GM12878 (cell line): ENCODE measurements at regions not wholly inside any gene's neighbourhood (a gene's known extent, or its start where the extent isn't known, plus 50 kb on each side); places are given as distances from the start of the nearest gene placed in this dataset.

Experiments
- ATAC-seq: fragments of 200-7000 bp; cut with Tn5 transposase; 3 replicates; pipeline ENCODE4 v1.9.1; 2020; ENCODE audit warnings: mild to moderate bottlenecking, moderate library complexity
- BruUV-seq: library from RNA; stranded (reverse); fragments of 400-500 nt; replicated peaks from 2 replicates; lab custom pipeline; 2021; lab: Mats Ljungman, UMichigan
- CTCF ChIA-PET: fragments of 300-600 bp; sonication (Branson Sonifier 250); formaldehyde crosslinking; extraction: SDS; loops from one replicate; lab custom pipeline; 2021; ENCODE audit warnings: inconsistent platforms; lab: Yijun Ruan, JAX
- POLR2A ChIA-PET: fragments of 350-600 bp; formaldehyde crosslinking; extraction: SDS; loops from one replicate; lab custom pipeline; 2021; ENCODE audit warnings: inconsistent platforms; lab: Charles Lee
- RAD21 ChIA-PET: fragments of 300-600 bp; sonication (Branson Sonifier 250); formaldehyde crosslinking; loops from one replicate; lab custom pipeline; 2023; ENCODE audit warnings: antibody characterized with exemption; ENCODE audit not compliant: unreplicated experiment; lab: Charles Lee
- SMC1A ChIA-PET: fragments of 300-600 bp; sonication (Branson Sonifier 250); formaldehyde crosslinking; loops from one replicate; lab custom pipeline; 2023; ENCODE audit not compliant: unreplicated experiment, uncharacterized antibody; lab: Charles Lee
- DNase-seq: peaks from one replicate; pipeline ENCODE4 v3.0.0-alpha.2; 2011; ENCODE audit warnings: low read depth, low spot score
- FAIRE-seq: peaks from 3 replicates; lab custom pipeline; 2011; peaks lifted over from hg19 to GRCh38; lab: Jason Lieb, UNC
- H2AFZ ChIP-seq: 2 replicates; pipeline ENCODE4 v1.6.0; 2011; ENCODE audit warnings: low read depth, low read length, control low read depth; ENCODE audit not compliant: control insufficient read depth
- H3K27ac ChIP-seq: 2 replicates; pipeline ENCODE4 v1.5.1; 2011; ENCODE audit warnings: control low read depth; ENCODE audit not compliant: control insufficient read depth, insufficient read depth
- H3K27me3 ChIP-seq, 2 experiments: replicated peaks in 1 of 2; 2 replicates each; pipeline versions ENCODE4 v1.6.0 to v1.6.1; 2011; ENCODE audit warnings: low read length in 1 of 2; ENCODE audit not compliant: control insufficient read depth in 2 of 2, insufficient read depth in 2 of 2
- H3K36me3 ChIP-seq, 2 experiments: 2 replicates each; pipeline ENCODE4 v1.5.1; 2011; ENCODE audit warnings: low read length in 1 of 2; ENCODE audit not compliant: control insufficient read depth in 2 of 2, insufficient read depth in 2 of 2
- H3K4me1 ChIP-seq: 2 replicates; pipeline ENCODE4 v1.6.1; 2011; ENCODE audit warnings: mild to moderate bottlenecking, low read length, moderate library complexity, mixed read lengths; ENCODE audit not compliant: control insufficient read depth, insufficient read depth
- H3K4me2 ChIP-seq: 2 replicates; pipeline ENCODE4 v1.6.0; 2011; ENCODE audit warnings: control low read depth; ENCODE audit not compliant: control insufficient read depth, insufficient read depth
- H3K4me3 ChIP-seq: fragments of 200-600 bp; sonication (generic); 2 replicates; pipeline ENCODE4 v1.5.1; 2016
- H3K79me2 ChIP-seq: 2 replicates; pipeline ENCODE4 v1.6.0; 2011; ENCODE audit warnings: low read length; ENCODE audit not compliant: control insufficient read depth, insufficient read depth
- H3K9ac ChIP-seq: 2 replicates; pipeline ENCODE4 v1.8.0; 2011; ENCODE audit warnings: low read length, control low read depth, mixed read lengths; ENCODE audit not compliant: control insufficient read depth, insufficient read depth
- H3K9me3 ChIP-seq: replicated peaks from 3 replicates; pipeline ENCODE4 v1.5.1; 2011; ENCODE audit warnings: mild to moderate bottlenecking, low read length; ENCODE audit not compliant: control insufficient read depth, insufficient read depth
- H4K20me1 ChIP-seq: 2 replicates; pipeline ENCODE4 v1.6.0; 2011; ENCODE audit not compliant: control insufficient read depth, insufficient read depth
- MEF2B ChIP-seq: fragments of 450-650 bp; IDR thresholded peaks from 2 replicates; pipeline ENCODE4 v1.6.1; 2018; ENCODE audit warnings: mild to moderate bottlenecking, moderate library complexity; ENCODE audit not compliant: partially characterized antibody, poor library complexity, severe bottlenecking
- SPI1 ChIP-seq: IDR thresholded peaks from 2 replicates; pipeline ENCODE4 v1.6.1; 2011; ENCODE audit warnings: low read depth, mild to moderate bottlenecking, low read length, moderate library complexity, borderline replicate concordance; ENCODE audit not compliant: insufficient read depth
- SUZ12 ChIP-seq: fragments of 200-600 bp; sonication (generic); IDR thresholded peaks from one replicate; pipeline ENCODE4 v1.6.1; 2018; ENCODE audit warnings: antibody characterized with exemption, mild to moderate bottlenecking; ENCODE audit not compliant: unreplicated experiment
- USF1 ChIP-seq: IDR thresholded peaks from 2 replicates; pipeline ENCODE4 v1.6.1; 2011; ENCODE audit warnings: borderline replicate concordance, low read depth, mild to moderate bottlenecking, moderate library complexity, mixed read lengths, low read length; ENCODE audit not compliant: insufficient read depth; ENCODE audit errors: extremely low read length
- WGBS: methylation state at CpG from one replicate; pipeline ENCODE4 v1.1.6; 2016; ENCODE audit warnings: low lambda C conversion rate; ENCODE audit not compliant: insufficient replicate concordance, insufficient coverage; ENCODE audit errors: missing lambda C conversion rate; 5-methylcytosine and 5-hydroxymethylcytosine counted together
- in situ Hi-C: fragments of 300-500 bp; cut with MboI; formaldehyde crosslinking; loops from 9 replicates; pipeline ENCODE4 v1.14.3; 2018; ENCODE audit warnings: mixed read lengths
- intact Hi-C: fragments of 100-400 bp; cut with micrococcal nuclease; formaldehyde crosslinking; loops from one replicate; pipeline ENCODE4 v1.14.2; 2022; ENCODE audit not compliant: unreplicated experiment

- Histone ChIP-seq H4K20me1 (no peaks in the 10 kb centered on the region), H3K79me2 (no peaks in the 10 kb centered on the region), H3K9me3 (no peaks in the 10 kb centered on the region), H3K4me1 (no peaks in the 10 kb centered on the region), H3K36me3 (no peaks in the 10 kb centered on the region), H2AFZ (no peak overlapping the region), H3K27ac (no peak overlapping the region), H3K9ac (no peak overlapping the region), H3K27me3 (no peaks in the 10 kb centered on the region), H3K4me3 (no peak overlapping the region), H3K4me2 (no peak overlapping the region)
- in situ Hi-C loops (no loop called here), intact Hi-C loops (no loop called here)
- SMC1A ChIA-PET = no interaction called here
- FAIRE-seq (no peak), ATAC-seq (peak; percentile 31; the same call in 2 of the 3 replicates), DNase-seq (no peak)
- no TSS peak for BruUV-seq
- POLR2A ChIA-PET = no interaction called here
- RAD21 ChIA-PET = no interaction called here
- CTCF ChIA-PET = interaction anchor here (0.9 kb wide), 1 partner anchor 12 kb away, joined by 3 read pairs; no protein-coding TSS in a partner anchor
- TF ChIP-seq MEF2B (peak; percentile 24), SPI1 (no peak)
These were observed 270.5 kb upstream of the CHORDC1 start for GRCh38 chr11:90493379-90493778.

- H4K20me1 ChIP-seq = no peaks in the 10 kb centered on the region
- no peak for ATAC-seq
- in situ Hi-C loops (no loop called here), intact Hi-C loops (no loop called here)
- H3K4me3 ChIP-seq = no peak overlapping the region
- no peaks in the 10 kb centered on the region for H3K79me2 ChIP-seq
- no peak overlapping the region for H3K9ac ChIP-seq
- ChIA-PET RAD21 (no interaction called here), CTCF (no interaction called here), POLR2A (no interaction called here), SMC1A (no interaction called here)
- no peak for TF ChIP-seq SUZ12
- no peak for TF ChIP-seq USF1
- no peak overlapping the region for H3K27ac ChIP-seq
- H2AFZ ChIP-seq = no peak overlapping the region
- H3K4me1 ChIP-seq = no peaks in the 10 kb centered on the region
- BruUV-seq = no TSS peak
- no peak for DNase-seq
- no peaks in the 10 kb centered on the region for H3K9me3 ChIP-seq
- no peak for FAIRE-seq
- 11% methylated on average over 2 of the region's 2 CpGs for WGBS
- no peak overlapping the region for H3K4me2 ChIP-seq
- no peaks in the 10 kb centered on the region for H3K27me3 ChIP-seq
- H3K36me3 ChIP-seq = no peaks in the 10 kb centered on the region
These were observed 268.6 kb upstream of the CHORDC1 start for GRCh38 chr11:90491466-90491865.
